ENCODE measurements at regions not wholly inside any gene's neighbourhood (a gene's known extent, or its start where the extent isn't known, plus 50 kb on each side); places are given as distances from the start of the nearest gene placed in this dataset.

- no peak for TF ChIP-seq SIN3A (IDR thresholded peaks at IDR 0.05; ENCODE audit: borderline replicate concordance, insufficient read depth, low read length)
- TF ChIP-seq REST (IDR thresholded peaks at IDR 0.05; ENCODE audit: insufficient read depth in 1 of 2, low read depth in 2 of 2, low read length in 2 of 2) = no peak
- no peak for TF ChIP-seq POLR2AphosphoS5 (IDR thresholded peaks at IDR 0.05; ENCODE audit: low read depth, low read length)
- no peak for TF ChIP-seq TAF1 (IDR thresholded peaks at IDR 0.05; ENCODE audit: borderline replicate concordance, insufficient read depth, low read length)
- TF ChIP-seq FOXP2 (optimal IDR thresholded peaks at IDR 0.05; ENCODE audit: borderline replicate concordance, extremely low read depth, extremely low read length, insufficient read depth) = no peak
Observed at GRCh38 chr15:81921163-81921562, 124.7 kb downstream of the MEX3B start.

- TF ChIP-seq SIN3A (IDR thresholded peaks at IDR 0.05; ENCODE audit: borderline replicate concordance, insufficient read depth, low read length) (no peak), POLR2AphosphoS5 (IDR thresholded peaks at IDR 0.05; ENCODE audit: low read depth, low read length) (no peak), TAF1 (IDR thresholded peaks at IDR 0.05; ENCODE audit: borderline replicate concordance, insufficient read depth, low read length) (no peak), FOXP2 (optimal IDR thresholded peaks at IDR 0.05; ENCODE audit: borderline replicate concordance, extremely low read depth, extremely low read length, insufficient read depth) (no peak), REST (IDR thresholded peaks at IDR 0.05; ENCODE audit: insufficient read depth in 1 of 2, low read depth in 2 of 2, low read length in 2 of 2) (no peak)
Observed at GRCh38 chr15:81916451-81916850, 129.4 kb downstream of the MEX3B start.

GRCh38 chr15:81915990-81916389 is 129.8 kb downstream of the MEX3B start:
- no peak for TF ChIP-seq TAF1 (IDR thresholded peaks at IDR 0.05; ENCODE audit: borderline replicate concordance, insufficient read depth, low read length)
- TF ChIP-seq SIN3A (IDR thresholded peaks at IDR 0.05; ENCODE audit: borderline replicate concordance, insufficient read depth, low read length) = no peak
- TF ChIP-seq REST (IDR thresholded peaks at IDR 0.05; ENCODE audit: insufficient read depth in 1 of 2, low read depth in 2 of 2, low read length in 2 of 2) = no peak
- no peak for TF ChIP-seq FOXP2 (optimal IDR thresholded peaks at IDR 0.05; ENCODE audit: borderline replicate concordance, extremely low read depth, extremely low read length, insufficient read depth)
- TF ChIP-seq POLR2AphosphoS5 (IDR thresholded peaks at IDR 0.05; ENCODE audit: low read depth, low read length) = no peak

- TF ChIP-seq REST (IDR thresholded peaks at IDR 0.05; ENCODE audit: insufficient read depth in 1 of 2, low read depth in 2 of 2, low read length in 2 of 2) (no peak), SIN3A (IDR thresholded peaks at IDR 0.05; ENCODE audit: borderline replicate concordance, insufficient read depth, low read length) (no peak), POLR2AphosphoS5 (IDR thresholded peaks at IDR 0.05; ENCODE audit: low read depth, low read length) (no peak), TAF1 (IDR thresholded peaks at IDR 0.05; ENCODE audit: borderline replicate concordance, insufficient read depth, low read length) (no peak), FOXP2 (optimal IDR thresholded peaks at IDR 0.05; ENCODE audit: borderline replicate concordance, extremely low read depth, extremely low read length, insufficient read depth) (no peak)
Observed at GRCh38 chr15:81914734-81915256, 131.0 kb downstream of the MEX3B start.

- no peak for TF ChIP-seq FOXP2 (optimal IDR thresholded peaks at IDR 0.05; ENCODE audit: borderline replicate concordance, extremely low read depth, extremely low read length, insufficient read depth)
- TF ChIP-seq SIN3A (IDR thresholded peaks at IDR 0.05; ENCODE audit: borderline replicate concordance, insufficient read depth, low read length) = no peak
- no peak for TF ChIP-seq POLR2AphosphoS5 (IDR thresholded peaks at IDR 0.05; ENCODE audit: low read depth, low read length)
- no peak for TF ChIP-seq TAF1 (IDR thresholded peaks at IDR 0.05; ENCODE audit: borderline replicate concordance, insufficient read depth, low read length)
- no peak for TF ChIP-seq REST (IDR thresholded peaks at IDR 0.05; ENCODE audit: insufficient read depth in 1 of 2, low read depth in 2 of 2, low read length in 2 of 2)
Observed at GRCh38 chr15:81914333-81914732, 131.5 kb downstream of the MEX3B start.

Data from PFSK-1 (cell line).